Germinal center (tissue), 1 donor: ENCODE measurements at regions not wholly inside any gene's neighbourhood (a gene's known extent, or its start where the extent isn't known, plus 50 kb on each side); places are given as distances from the start of the nearest gene placed in this dataset.
"Not testable (repeated sequence)": the region's sequence is repeated elsewhere in the genome, so short reads cannot be mapped to it uniquely, and the experiment has no call there.

Source experiments
- DNase-seq: peaks from one replicate; pipeline ENCODE4 v3.0.0; 2012; ENCODE audit warnings: mixed read lengths, low spot score

- no peak for DNase-seq
These were observed 593.9 kb upstream of the ZNF804A start for GRCh38 chr2:184004289-184004947.

- no peak for DNase-seq
These were observed 593.2 kb upstream of the ZNF804A start for GRCh38 chr2:184004948-184005672.

- no peak for DNase-seq
These were observed 591.3 kb upstream of the ZNF804A start for GRCh38 chr2:184006998-184007397.

- DNase-seq, result no peak
These were observed 571.4 kb upstream of the ZNF804A start for GRCh38 chr2:184026961-184027360.

GRCh38 chr2:184030245-184030644 is 568.1 kb upstream of the ZNF804A start:
- no peak for DNase-seq

- no peak for DNase-seq
These were observed 567.3 kb upstream of the ZNF804A start for GRCh38 chr2:184030989-184031388.

GRCh38 chr2:184031402-184032147 is 566.8 kb upstream of the ZNF804A start:
- DNase-seq, result no peak

GRCh38 chr2:184032983-184033382 is 565.3 kb upstream of the ZNF804A start:
- no peak for DNase-seq

- DNase-seq, result no peak
These were observed 561.1 kb upstream of the ZNF804A start for GRCh38 chr2:184037273-184037672.

- no peak for DNase-seq
These were observed 558.8 kb upstream of the ZNF804A start for GRCh38 chr2:184039493-184039892.

GRCh38 chr2:184040230-184040629 is 558.1 kb upstream of the ZNF804A start:
- no peak for DNase-seq

GRCh38 chr2:184041077-184041476 is 557.3 kb upstream of the ZNF804A start:
- no peak for DNase-seq

GRCh38 chr2:184041777-184042176 is 556.6 kb upstream of the ZNF804A start:
- no peak for DNase-seq

- no peak for DNase-seq
These were observed 550.8 kb upstream of the ZNF804A start for GRCh38 chr2:184047536-184047935.

GRCh38 chr2:184049566-184049965 is 548.8 kb upstream of the ZNF804A start:
- DNase-seq, result no peak

- DNase-seq, result no peak
These were observed 545.0 kb upstream of the ZNF804A start for GRCh38 chr2:184053326-184053725.

- not testable (repeated sequence) for DNase-seq
These were observed 543.9 kb upstream of the ZNF804A start for GRCh38 chr2:184054419-184054818.

- no peak for DNase-seq
These were observed 540.4 kb upstream of the ZNF804A start for GRCh38 chr2:184057910-184058309.

GRCh38 chr2:184060268-184060667 is 538.1 kb upstream of the ZNF804A start:
- DNase-seq, result not testable (repeated sequence)

GRCh38 chr2:184067502-184067901 is 530.8 kb upstream of the ZNF804A start:
- DNase-seq, result no peak

GRCh38 chr2:184072470-184072869 is 525.9 kb upstream of the ZNF804A start:
- DNase-seq, result no peak

GRCh38 chr2:184078496-184078895 is 519.8 kb upstream of the ZNF804A start:
- DNase-seq, result no peak

- DNase-seq, result no peak
These were observed 506.9 kb upstream of the ZNF804A start for GRCh38 chr2:184091456-184091855.
